Left colon (tissue), 2 donors: ENCODE measurements at regions not wholly inside any gene's neighbourhood (a gene's known extent, or its start where the extent isn't known, plus 50 kb on each side); places are given as distances from the start of the nearest gene placed in this dataset.

ENCODE experiments used
- ATAC-seq: fragments of 200-7000 bp; cut with Tn5 transposase; one replicate; pipeline ENCODE4 v1.9.1; 2020; ENCODE audit warnings: mild to moderate bottlenecking, moderate library complexity
- DNase-seq, 2 donors: peaks; one replicate each; pipeline ENCODE4 v3.0.0-alpha.2; 2020
- intact Hi-C, 2 donors: fragments of 100-400 bp; cut with DNase I in 1 of 2; cut with micrococcal nuclease in 1 of 2; formaldehyde crosslinking; loops; one replicate each; pipeline versions ENCODE4 v1.11.2 to v1.14.0; 2022; cut with DNase I, micrococcal nuclease
- donor health status: DM: no; HTN: no; CAD: no.
- donor health status: DM: yes; HTN: yes; CAD: no.

GRCh38 chr18:78720456-78721237 lies 259.0 kb upstream of the SALL3 start:
- intact Hi-C loops = no loop called here
- ATAC-seq (no peak), DNase-seq (no peak)

- DNase-seq = no peak
- ATAC-seq = no peak
- intact Hi-C loops = no loop called here
Measured at GRCh38 chr18:78721238-78721875, 258.3 kb upstream of the SALL3 start.

GRCh38 chr18:78721981-78722380 lies 257.6 kb upstream of the SALL3 start:
- intact Hi-C loops = no loop called here
- DNase-seq (no peak), ATAC-seq (no peak)

- no peak for DNase-seq
- ATAC-seq = no peak
- intact Hi-C loops = no loop called here
Measured at GRCh38 chr18:78722386-78722785, 257.2 kb upstream of the SALL3 start.

- intact Hi-C loops = no loop called here
- ATAC-seq (no peak), DNase-seq (no peak)
Measured at GRCh38 chr18:78722929-78723710, 256.5 kb upstream of the SALL3 start.

GRCh38 chr18:78724214-78724914 lies 255.3 kb upstream of the SALL3 start:
- intact Hi-C loops = no loop called here
- no peak for DNase-seq

GRCh38 chr18:78725426-78725825 lies 254.2 kb upstream of the SALL3 start:
- DNase-seq (no peak), ATAC-seq (no peak)
- intact Hi-C loops = no loop called here

More at GRCh38 chr18:78724214-78724914, 255.3 kb upstream of the SALL3 start:
- no peak for ATAC-seq

- DNase-seq (no peak), ATAC-seq (no peak)
- intact Hi-C loops = no loop called here
Measured at GRCh38 chr18:78726326-78727056, 253.1 kb upstream of the SALL3 start.

- intact Hi-C loops = no loop called here
- no peak for DNase-seq
- ATAC-seq = no peak
Measured at GRCh38 chr18:78727057-78727739, 252.4 kb upstream of the SALL3 start.

GRCh38 chr18:78727877-78728783 lies 251.5 kb upstream of the SALL3 start:
- DNase-seq = no peak
- intact Hi-C loops = no loop called here
- no peak for ATAC-seq

GRCh38 chr18:78728784-78729467 lies 250.7 kb upstream of the SALL3 start:
- DNase-seq (no peak), ATAC-seq (no peak)
- intact Hi-C loops = no loop called here

GRCh38 chr18:78730546-78730945 lies 249.1 kb upstream of the SALL3 start:
- intact Hi-C loops = no loop called here
- ATAC-seq (peak; percentile 36), DNase-seq (no peak)

GRCh38 chr18:78731016-78731397 lies 248.6 kb upstream of the SALL3 start:
- intact Hi-C loops = no loop called here
- no peak for ATAC-seq
- DNase-seq = no peak

GRCh38 chr18:78731398-78732032 lies 248.1 kb upstream of the SALL3 start:
- intact Hi-C loops = no loop called here
- DNase-seq = no peak
- no peak for ATAC-seq

GRCh38 chr18:78732273-78733210 lies 247.1 kb upstream of the SALL3 start:
- DNase-seq (no peak), ATAC-seq (no peak)
- intact Hi-C loops = no loop called here
